Skeletal muscle cell (primary cell): ENCODE measurements at regions not wholly inside any gene's neighbourhood (a gene's known extent, or its start where the extent isn't known, plus 50 kb on each side); places are given as distances from the start of the nearest gene placed in this dataset.
"Not testable (repeated sequence)": the region's sequence is repeated elsewhere in the genome, so short reads cannot be mapped to it uniquely, and the experiment has no call there.

Source experiments
- DNase-seq: peaks from one replicate; pipeline ENCODE4 v3.0.0-alpha.2; 2010; ENCODE audit warnings: low read depth
- H3K4me3 ChIP-seq: 2 replicates; pipeline ENCODE4 v1.5.1; 2011; ENCODE audit warnings: low read depth, mild to moderate bottlenecking, control low read depth, low read length, moderate library complexity

DNA sequence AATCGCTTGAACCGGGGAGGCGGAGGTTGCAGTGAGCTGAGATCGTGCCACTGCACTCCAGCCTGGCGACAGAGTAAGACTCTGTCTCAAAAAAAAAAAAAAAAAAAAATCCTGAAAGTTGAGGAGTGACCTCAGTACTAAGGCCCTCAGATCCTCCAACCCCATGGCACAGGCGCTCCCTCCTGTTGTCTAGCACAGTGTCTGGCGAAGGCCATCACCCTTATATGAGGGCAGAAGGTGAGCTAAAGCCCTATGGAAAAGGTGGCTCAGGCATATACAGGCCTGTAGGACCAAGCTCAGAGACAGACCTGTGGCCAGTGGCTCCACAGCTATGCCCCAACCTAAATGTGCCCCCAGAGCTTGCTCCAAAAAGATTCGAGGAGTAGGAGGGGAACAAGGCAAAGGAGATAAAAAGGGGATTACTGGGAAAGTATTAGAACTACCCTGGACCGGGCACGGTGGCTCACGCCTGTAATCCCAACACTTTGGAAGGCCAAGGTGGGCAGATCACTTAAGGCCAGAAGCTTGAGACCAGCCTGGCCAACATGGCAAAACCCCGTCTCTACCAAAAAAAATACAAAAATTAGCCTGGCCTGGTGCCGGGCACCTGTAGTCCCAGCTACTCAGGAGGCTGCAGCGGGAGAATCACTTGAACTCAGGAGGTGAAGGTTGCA lies 92.4 kb downstream of the GLUL start:
- H3K4me3 ChIP-seq, DNase-seq: not testable (repeated sequence)

- DNase-seq = no peak
- H3K4me3 ChIP-seq = no peak overlapping the region
These were observed 94.3 kb downstream of the GLUL start for GRCh38 chr1:182297335-182297734.

- no peak overlapping the region for H3K4me3 ChIP-seq
- no peak for DNase-seq
These were observed 95.9 kb downstream of the GLUL start for GRCh38 chr1:182295697-182296096.

DNA sequence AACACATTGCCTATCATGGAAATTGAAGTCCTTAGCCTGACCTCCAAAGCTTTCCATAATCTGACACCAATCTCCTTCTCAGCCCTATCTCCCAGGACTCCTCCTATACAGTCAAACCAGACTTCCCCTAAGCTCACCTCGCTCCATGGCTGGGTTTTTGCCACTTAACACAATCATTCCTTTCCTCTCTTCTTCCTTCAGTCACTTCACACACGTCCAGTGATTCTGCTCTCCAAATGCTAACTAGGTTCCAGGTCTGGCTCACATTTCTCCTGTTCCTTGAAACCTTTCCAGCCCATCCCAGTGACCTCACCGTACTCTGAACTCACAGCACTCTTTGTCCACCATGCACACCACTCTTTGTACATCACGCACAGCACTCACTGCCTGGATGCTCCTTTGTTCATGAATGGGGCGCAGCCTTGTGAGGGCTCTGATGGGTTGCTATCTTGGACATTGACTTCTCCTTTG lies 98.4 kb downstream of the GLUL start:
- no peak overlapping the region for H3K4me3 ChIP-seq
- DNase-seq = no peak

DNA sequence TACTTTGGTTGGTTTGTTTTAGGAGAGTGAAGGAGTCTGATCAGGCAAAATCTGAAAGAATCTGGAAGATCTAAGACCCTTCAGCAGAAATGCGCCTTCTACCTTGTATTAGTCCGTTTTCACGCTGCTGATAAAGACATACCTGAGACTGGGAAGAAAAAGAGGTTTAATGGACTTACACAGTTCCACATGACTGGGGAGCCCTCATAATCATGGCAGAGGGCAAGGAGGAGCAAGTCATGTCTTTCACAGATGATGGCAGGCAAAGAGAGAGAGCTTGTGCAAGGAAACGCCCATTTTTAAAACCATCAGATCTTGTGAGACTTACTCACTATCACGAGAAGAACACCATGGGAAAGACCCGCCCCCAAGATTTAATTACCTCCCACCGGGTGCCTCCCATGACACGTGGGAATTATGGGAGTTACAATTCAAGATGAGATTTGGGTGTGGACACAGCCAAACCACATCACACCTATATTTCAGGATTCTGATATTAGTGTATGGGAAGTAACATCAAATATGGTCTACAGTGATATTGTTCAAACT lies 99.3 kb downstream of the GLUL start:
- H3K4me3 ChIP-seq = no peak overlapping the region
- DNase-seq = no peak

DNA sequence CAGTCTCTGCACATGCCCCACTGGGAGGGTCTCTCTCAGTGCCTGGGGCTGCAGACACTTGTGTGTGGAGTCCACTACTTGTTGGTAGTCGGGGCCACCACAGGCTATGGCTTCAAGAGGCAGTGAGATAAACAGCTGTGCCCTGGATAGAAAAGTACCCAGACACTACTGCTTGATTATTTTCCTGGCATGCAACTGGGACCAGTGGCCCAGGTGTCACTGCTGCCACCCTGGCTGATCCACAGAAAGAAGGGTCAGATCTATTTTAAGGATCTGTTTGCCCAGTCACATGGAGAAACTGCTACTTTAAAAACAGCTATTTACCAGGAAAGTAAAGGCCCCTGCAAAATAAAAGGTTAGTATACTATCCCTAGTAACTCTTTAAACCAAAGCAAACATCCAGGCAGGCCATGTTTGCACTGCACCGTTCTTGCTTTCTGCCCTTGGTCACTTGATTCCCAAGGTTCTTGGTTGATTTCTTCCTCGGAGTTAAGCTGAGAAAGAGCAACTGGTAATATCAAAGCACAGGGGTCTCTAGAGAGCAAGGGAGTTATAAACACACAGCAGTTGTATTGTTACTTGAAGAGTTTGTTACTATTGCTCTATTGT lies 99.9 kb downstream of the GLUL start:
- DNase-seq = no peak
- no peak overlapping the region for H3K4me3 ChIP-seq

DNA sequence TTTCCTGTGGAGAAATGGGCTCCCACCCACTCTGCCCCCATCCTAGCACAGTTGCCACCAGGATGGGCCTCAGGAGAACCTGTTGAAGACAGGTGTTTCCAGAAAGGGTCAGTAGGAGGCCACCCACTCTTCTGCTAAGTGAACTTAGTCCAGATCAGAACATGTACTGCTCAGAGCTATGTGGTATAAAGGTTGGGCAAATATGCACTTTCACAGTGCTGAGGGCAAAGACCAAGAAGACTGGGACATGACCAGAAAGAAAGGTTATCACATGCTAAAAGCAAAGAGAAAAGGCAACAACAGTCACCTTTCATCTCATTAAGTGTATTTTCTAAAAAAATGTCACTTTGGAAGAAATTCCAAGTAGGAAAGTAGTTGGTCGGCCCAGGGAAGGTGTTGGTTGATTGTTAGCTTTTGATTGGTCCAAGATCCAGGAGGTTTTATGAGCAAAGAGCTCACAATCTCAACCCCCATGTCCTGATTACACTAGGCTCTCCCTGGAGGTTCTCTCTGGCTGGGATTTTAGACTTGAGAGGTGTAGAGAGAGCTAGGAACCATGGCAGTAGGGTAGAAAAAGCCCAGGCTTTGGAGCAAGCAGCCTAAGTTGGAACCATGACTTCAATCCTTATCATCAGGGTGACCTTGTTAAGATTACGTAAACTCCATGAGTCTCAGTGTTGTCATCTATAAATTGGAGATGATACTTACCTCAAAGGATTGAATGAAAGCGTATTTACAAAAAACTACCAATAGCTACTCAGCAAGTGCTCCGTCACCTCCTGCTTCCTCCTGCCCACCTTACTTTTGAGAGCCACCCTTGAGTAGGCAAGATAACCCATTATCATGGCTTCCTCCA lies 102.6 kb downstream of the GLUL start:
- DNase-seq = no peak
- no peak overlapping the region for H3K4me3 ChIP-seq

DNA sequence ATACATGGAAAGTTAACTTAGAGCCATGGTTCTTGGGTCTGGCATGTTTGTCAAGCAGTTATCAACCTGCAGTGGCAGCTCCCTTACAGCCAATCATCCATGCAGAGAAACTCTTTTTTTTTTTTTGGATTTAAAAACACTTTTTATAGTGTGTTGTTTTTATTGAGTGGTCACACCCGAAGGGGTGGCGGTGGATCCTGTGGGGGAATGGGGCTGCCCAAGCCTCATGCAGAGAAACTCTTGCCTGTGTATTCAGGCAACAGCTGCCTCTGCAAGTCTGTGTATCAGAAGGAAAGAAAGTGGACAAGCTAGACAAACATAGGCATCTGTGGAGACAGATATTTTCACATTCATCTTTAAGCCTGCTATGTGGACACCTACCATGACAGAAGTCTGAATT lies 104.8 kb downstream of the GLUL start:
- H3K4me3 ChIP-seq = no peak overlapping the region
- no peak for DNase-seq

DNA sequence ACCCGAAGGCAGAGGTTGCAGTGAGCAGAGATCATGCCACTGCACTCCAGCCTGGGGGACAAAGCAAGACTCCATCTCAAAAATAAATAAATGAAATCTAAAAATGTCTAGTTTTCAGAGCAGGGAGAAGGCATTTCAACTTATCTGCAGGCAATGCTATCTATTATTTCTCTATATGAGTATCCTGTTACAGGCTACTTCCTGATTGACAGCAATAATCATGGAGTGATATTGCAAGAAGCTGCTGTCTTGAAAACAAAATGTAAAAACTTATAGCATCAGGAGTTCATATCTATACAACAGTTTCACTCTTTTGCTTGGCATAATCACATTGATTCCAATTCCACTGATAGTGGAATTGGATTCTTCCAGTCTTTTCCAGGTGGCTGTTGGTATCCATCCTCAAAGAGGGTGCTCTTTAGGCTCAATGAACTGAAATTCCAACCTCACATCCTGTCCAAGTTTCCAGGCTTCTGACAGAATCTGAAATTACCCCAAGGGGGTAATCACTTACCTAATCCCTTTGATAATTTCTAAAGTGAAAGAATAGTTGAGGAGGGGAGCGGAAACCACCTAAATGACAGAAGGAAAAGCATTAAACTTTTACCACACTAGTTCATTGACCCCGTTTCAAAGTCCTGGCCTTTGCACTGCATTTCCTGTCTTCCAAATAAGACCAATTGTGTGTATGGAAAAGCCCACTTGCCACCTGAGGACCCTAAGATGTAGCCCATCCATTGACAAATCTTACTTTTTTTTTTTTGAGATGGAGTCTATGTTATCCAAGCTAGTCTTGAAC lies 107.6 kb downstream of the GLUL start:
- H3K4me3 ChIP-seq = no peak overlapping the region
- no peak for DNase-seq

DNA sequence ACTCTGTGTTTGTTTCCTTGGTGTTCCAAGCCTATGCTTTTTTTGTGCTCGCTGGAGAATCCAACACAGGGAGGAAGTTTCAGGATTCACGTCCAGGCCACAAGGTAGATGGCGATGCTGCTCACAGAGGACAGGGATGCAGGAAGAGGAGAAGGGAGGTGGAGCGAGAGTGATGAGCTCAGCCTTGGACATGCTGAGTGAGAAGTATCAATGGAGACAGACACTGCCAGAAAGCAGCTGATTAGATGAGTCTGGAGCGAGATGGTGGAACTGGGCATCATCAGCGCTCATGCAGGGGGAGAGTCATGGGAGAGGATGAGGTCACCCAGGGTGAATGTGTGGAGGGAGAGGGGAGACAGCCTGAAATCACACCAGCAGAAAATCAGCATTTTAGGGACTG lies 110.0 kb downstream of the GLUL start:
- no peak overlapping the region for H3K4me3 ChIP-seq
- DNase-seq = no peak

DNA sequence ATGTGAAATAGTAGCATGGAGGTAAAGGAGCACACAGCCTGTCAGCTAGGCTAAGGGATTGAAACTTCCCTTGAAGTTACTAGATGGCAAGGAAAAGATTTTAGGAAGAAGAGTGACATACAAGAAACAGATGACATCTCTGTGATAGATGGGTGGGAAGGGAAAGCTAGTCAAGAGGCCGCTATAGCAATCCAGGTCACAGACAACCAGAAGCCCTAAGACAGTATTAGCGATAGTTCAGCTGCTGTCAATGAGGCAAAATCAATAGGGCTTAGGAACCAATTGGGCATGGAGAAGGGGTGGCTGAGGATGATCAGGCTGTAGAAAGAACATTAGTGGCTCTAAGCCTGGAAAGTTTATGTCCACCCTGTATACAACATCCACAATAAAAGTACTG lies 111.1 kb downstream of the GLUL start:
- DNase-seq = no peak
- H3K4me3 ChIP-seq = no peak overlapping the region

GRCh38 chr1:182279724-182280503 lies 111.7 kb downstream of the GLUL start:
- DNase-seq = no peak
- H3K4me3 ChIP-seq = no peak overlapping the region

DNA sequence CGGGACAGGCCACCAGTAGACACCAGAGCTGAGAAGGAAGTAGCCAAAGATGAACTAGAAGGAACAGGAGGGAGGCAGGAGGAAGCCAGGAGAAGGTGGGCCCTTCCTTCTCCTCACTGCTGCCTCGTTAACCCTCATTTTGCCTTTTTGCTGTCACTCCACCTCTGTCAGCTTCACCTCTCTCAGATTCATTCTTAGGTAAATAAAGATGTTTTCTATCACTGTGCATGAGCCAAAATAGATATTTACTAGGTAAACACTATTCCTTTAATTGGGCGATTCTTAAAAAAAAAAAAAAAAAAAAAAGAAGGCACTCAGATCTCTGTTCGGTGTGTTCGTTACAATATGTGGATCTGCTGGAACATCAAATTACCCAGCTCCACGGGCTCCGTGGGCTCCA lies 112.3 kb downstream of the GLUL start:
- H3K4me3 ChIP-seq = no peak overlapping the region
- DNase-seq = no peak

GRCh38 chr1:182278144-182279054 lies 113.2 kb downstream of the GLUL start:
- no peak for DNase-seq
- H3K4me3 ChIP-seq = no peak overlapping the region

DNA sequence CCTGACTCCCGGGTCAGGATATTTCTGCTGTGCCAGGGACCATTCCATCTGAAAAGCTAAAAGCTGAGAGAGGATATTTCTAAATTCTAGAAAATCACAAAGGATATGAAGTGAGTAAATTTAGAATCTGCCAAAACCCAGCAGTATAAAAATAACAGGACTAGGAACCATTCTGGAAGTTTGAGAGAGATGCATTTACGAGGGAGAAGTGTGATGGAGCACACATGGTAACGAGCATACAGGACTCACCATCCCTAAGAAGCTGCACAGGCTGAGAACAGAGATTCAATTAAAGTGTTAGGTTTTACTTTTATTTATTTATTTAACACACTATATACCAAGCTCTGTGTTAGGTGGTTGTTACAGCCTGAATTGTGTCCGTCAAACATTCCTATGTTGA lies 116.3 kb downstream of the GLUL start:
- no peak for DNase-seq
- no peak overlapping the region for H3K4me3 ChIP-seq

GRCh38 chr1:182274618-182275017 lies 117.0 kb downstream of the GLUL start:
- H3K4me3 ChIP-seq = no peak overlapping the region
- no peak for DNase-seq

- H3K4me3 ChIP-seq = no peak overlapping the region
- no peak for DNase-seq
These were observed 120.9 kb downstream of the GLUL start for GRCh38 chr1:182270731-182271130.

- DNase-seq = no peak
- H3K4me3 ChIP-seq = no peak overlapping the region
These were observed 122.5 kb downstream of the GLUL start for GRCh38 chr1:182269097-182269496.
